Activated T-cell treated with anti-CD3 and anti-CD28 coated beads, Interleukin-2, amount 50 U/mL, for 48 hours (primary cell): ENCODE measurements at regions not wholly inside any gene's neighbourhood (a gene's known extent, or its start where the extent isn't known, plus 50 kb on each side); places are given as distances from the start of the nearest gene placed in this dataset.
"Not testable (repeated sequence)": the region's sequence is repeated elsewhere in the genome, so short reads cannot be mapped to it uniquely, and the experiment has no call there.

Experiments
- DNase-seq, 2 experiments: peaks; one replicate each; pipeline ENCODE4 v3.0.0-alpha.2; 2020

- DNase-seq: not testable (repeated sequence)
Observed at GRCh38 chr6:20346948-20347347, 54.7 kb upstream of the E2F3 start.

- no peak for DNase-seq
Observed at GRCh38 chr6:20348041-20348440, 53.6 kb upstream of the E2F3 start.

GRCh38 chr6:20349225-20349624, 52.5 kb upstream of the E2F3 start:
- DNase-seq: no peak

GRCh38 chr6:20350215-20350614, 51.5 kb upstream of the E2F3 start:
- DNase-seq: no peak

- no peak for DNase-seq
Observed at GRCh38 chr6:20351534-20351933, 50.1 kb upstream of the E2F3 start.
